HCT116 (cell line): ENCODE measurements at regions not wholly inside any gene's neighbourhood (a gene's known extent, or its start where the extent isn't known, plus 50 kb on each side); places are given as distances from the start of the nearest gene placed in this dataset.

Experiments
- ATAC-seq: fragments of 200-7000 bp; cut with Tn5 transposase; 2 replicates; pipeline ENCODE4 v1.9.1; 2020; ENCODE audit warnings: mild to moderate bottlenecking, moderate library complexity
- BruUV-seq: library from RNA; stranded (reverse); fragments of 400-500 nt; replicated peaks from 2 replicates; lab custom pipeline; 2021; lab: Mats Ljungman, UMichigan
- CTCF ChIA-PET: fragments of 300-600 bp; sonication (Branson Sonifier 250); formaldehyde crosslinking; loops from one replicate; lab custom pipeline; 2021; ENCODE audit warnings: antibody characterized with exemption; lab: Charles Lee
- POLR2A ChIA-PET: fragments of 300-600, 350-600 bp; sonication (Branson Sonifier 250); formaldehyde crosslinking; loops from one replicate; lab custom pipeline; 2021; ENCODE audit warnings: antibody characterized with exemption; lab: Charles Lee
- RAD21 ChIA-PET, 2 experiments: fragments of 300-600 bp; sonication (Branson Sonifier 250); formaldehyde crosslinking; loops; one replicate each; lab custom pipeline; 2023; ENCODE audit warnings: low total read pairs in 2 of 2; ENCODE audit not compliant: uncharacterized antibody in 2 of 2, unreplicated experiment in 2 of 2, low non-redundant PET in 1 of 2; lab: Charles Lee
- DNase-seq: peaks from one replicate; pipeline ENCODE4 v3.0.0-alpha.2; 2010; ENCODE audit warnings: low read depth, low spot score
- H2AFZ ChIP-seq: fragments of 200-600 bp; shearing (Covaris generic), sonication (generic); 2 replicates; pipeline ENCODE4 v1.6.1; 2017; ENCODE audit warnings: low read depth, mixed run types, mixed read lengths, antibody characterized with exemption, low read length; ENCODE audit not compliant: poor library complexity, severe bottlenecking
- H3K27ac ChIP-seq: 2 replicates; pipeline ENCODE4 v1.5.1; 2012; ENCODE audit warnings: low read depth, low read length
- H3K27me3 ChIP-seq: fragments of 200-600 bp; sonication (generic); 2 replicates; pipeline ENCODE4 v1.6.1; 2016; ENCODE audit warnings: mixed run types, low read length, mixed read lengths; ENCODE audit not compliant: insufficient read depth
- H3K36me3 ChIP-seq, 2 experiments: fragments of 200-500 bp in 1 of 2; fragments of 200-600 bp in 1 of 2; sonication (Bioruptor generic) in 1 of 2; sonication (generic) in 1 of 2; 2 replicates each; pipeline versions ENCODE4 v1.5.1 to v1.6.1; 2014 to 2016; ENCODE audit warnings: low read length in 2 of 2, inconsistent platforms in 1 of 2, mixed read lengths in 1 of 2, mixed run types in 1 of 2; ENCODE audit not compliant: insufficient read depth in 2 of 2, control insufficient read depth in 1 of 2
- H3K4me1 ChIP-seq, 2 experiments: fragments of 200-600 bp in 1 of 2; sonication (generic) in 1 of 2; 2 replicates each; pipeline versions ENCODE4 v1.5.1 to v1.6.1; 2012 to 2017; ENCODE audit warnings: low read length in 2 of 2, inconsistent platforms in 1 of 2, mild to moderate bottlenecking in 1 of 2, mixed read lengths in 1 of 2, mixed run types in 1 of 2, moderate library complexity in 1 of 2; ENCODE audit not compliant: insufficient read depth in 2 of 2, control insufficient read depth in 1 of 2
- H3K4me2 ChIP-seq: fragments of 200-600 bp; sonication (generic); 2 replicates; pipeline ENCODE4 v1.6.1; 2017; ENCODE audit warnings: mixed run types, low read length, mixed read lengths
- H3K4me3 ChIP-seq, 2 experiments: fragments of 200-600 bp in 1 of 2; sonication (generic) in 1 of 2; replicated peaks in 1 of 2; 2 replicates each; pipeline ENCODE4 v1.5.1; 2011 to 2016; ENCODE audit warnings: low read length in 2 of 2, control low read depth in 1 of 2, low read depth in 1 of 2, mild to moderate bottlenecking in 1 of 2, mixed read lengths in 1 of 2, mixed run types in 1 of 2
- H3K79me2 ChIP-seq: fragments of 200-600 bp; sonication (generic); 2 replicates; pipeline ENCODE4 v1.6.1; 2017; ENCODE audit warnings: mild to moderate bottlenecking, mixed run types, low read length, moderate library complexity, mixed read lengths; ENCODE audit not compliant: insufficient read depth
- H3K9ac ChIP-seq: fragments of 200-600 bp; sonication (generic); 2 replicates; pipeline ENCODE4 v1.6.1; 2016; ENCODE audit warnings: low read length, mixed read lengths
- H3K9me2 ChIP-seq: fragments of 200-600 bp; sonication (generic), shearing (Covaris generic); 2 replicates; pipeline ENCODE4 v1.6.1; 2017; ENCODE audit warnings: mixed run types, mild to moderate bottlenecking, moderate library complexity; ENCODE audit not compliant: insufficient read depth
- H3K9me3 ChIP-seq, 2 experiments: fragments of 200-500 bp in 1 of 2; fragments of 200-600 bp in 1 of 2; sonication (Bioruptor generic) in 1 of 2; sonication (generic) in 1 of 2; 2 replicates each; pipeline ENCODE4 v1.6.1; 2014 to 2017; ENCODE audit warnings: low read length in 2 of 2, mixed read lengths in 2 of 2, inconsistent platforms in 1 of 2, low read depth in 1 of 2, mild to moderate bottlenecking in 1 of 2, mixed run types in 1 of 2, moderate library complexity in 1 of 2; ENCODE audit not compliant: control insufficient read depth in 1 of 2, insufficient read depth in 1 of 2
- H4K20me1 ChIP-seq: fragments of 200-600 bp; sonication (generic), shearing (Covaris generic); 2 replicates; pipeline ENCODE4 v1.6.1; 2017; ENCODE audit warnings: mixed run types, mild to moderate bottlenecking, moderate library complexity; ENCODE audit not compliant: insufficient read depth
- CBX3 ChIP-seq: IDR thresholded peaks from 2 replicates; pipeline ENCODE4 v1.6.1; 2012; ENCODE audit warnings: low read depth
- CEBPB ChIP-seq: IDR thresholded peaks from 2 replicates; pipeline ENCODE4 v1.6.1; 2012; ENCODE audit warnings: low read depth
- EGR1 ChIP-seq: IDR thresholded peaks from 2 replicates; pipeline ENCODE4 v1.6.1; 2012; ENCODE audit warnings: low read depth
- ELF1 ChIP-seq: IDR thresholded peaks from 2 replicates; pipeline ENCODE4 v1.6.1; 2012; ENCODE audit warnings: low read depth, borderline replicate concordance
- EZH2 ChIP-seq: fragments of 200-600 bp; sonication (generic); IDR thresholded peaks from 2 replicates; pipeline ENCODE4 v1.6.1; 2017; ENCODE audit warnings: antibody characterized with exemption, mixed run types
- EZH2phosphoT487 ChIP-seq: fragments of 200-600 bp; IDR thresholded peaks from 2 replicates; pipeline ENCODE4 v1.6.1; 2018; ENCODE audit warnings: antibody characterized with exemption, borderline replicate concordance
- JUND ChIP-seq: IDR thresholded peaks from 2 replicates; pipeline ENCODE4 v1.6.1; 2012
- POLR2AphosphoS5 ChIP-seq: IDR thresholded peaks from 2 replicates; pipeline ENCODE4 v1.6.1; 2011; ENCODE audit warnings: mild to moderate bottlenecking, low read depth, low read length, moderate library complexity
- RAD21 ChIP-seq: IDR thresholded peaks from 2 replicates; pipeline ENCODE4 v1.6.1; 2012; ENCODE audit warnings: low read depth, mild to moderate bottlenecking
- SIN3A ChIP-seq: IDR thresholded peaks from 2 replicates; pipeline ENCODE4 v1.6.1; 2012; ENCODE audit warnings: low read depth
- SP1 ChIP-seq: IDR thresholded peaks from 2 replicates; pipeline ENCODE4 v1.6.1; 2012; ENCODE audit warnings: low read depth
- SRF ChIP-seq: IDR thresholded peaks from 2 replicates; pipeline ENCODE4 v1.6.1; 2012; ENCODE audit warnings: low read depth
- TCF7L2 ChIP-seq: IDR thresholded peaks from 2 replicates; pipeline ENCODE4 v1.7.0; 2011; ENCODE audit warnings: borderline replicate concordance, inconsistent platforms; ENCODE audit not compliant: insufficient read depth, insufficient read length; ENCODE audit errors: extremely low read depth
- ZFX ChIP-seq: fragments of 450-650 bp; IDR thresholded peaks from 2 replicates; pipeline ENCODE4 v1.6.1; 2017
- ZNF274 ChIP-seq: fragments of 200-500 bp; sonication (Bioruptor generic); IDR thresholded peaks from 2 replicates; pipeline ENCODE4 v1.6.1; 2014; ENCODE audit warnings: mild to moderate bottlenecking, low read depth, low read length, inconsistent platforms
- intact Hi-C: fragments of 100-400 bp; cut with micrococcal nuclease; formaldehyde crosslinking; loops from 2 replicates; pipeline ENCODE4 v1.10.0; 2022
- TF ChIP-seq, protein P1 (sequence below): IDR thresholded peaks from 2 replicates; pipeline ENCODE4 v1.6.1; 2012
- TF ChIP-seq, protein P2 (sequence below), 3 experiments: fragments of 200-600 bp in 1 of 3; sonication (generic) in 1 of 3; IDR thresholded peaks in 2 of 3; conservative IDR thresholded peaks in 1 of 3; 2 replicates each; pipeline ENCODE4 v1.5.1; 2012 to 2017; ENCODE audit warnings: low read depth in 2 of 3, low read length in 2 of 3, antibody characterized with exemption in 1 of 3, borderline replicate concordance in 1 of 3, control low read depth in 1 of 3, mild to moderate bottlenecking in 1 of 3, mixed read lengths in 1 of 3, mixed run types in 1 of 3, moderate library complexity in 1 of 3; ENCODE audit not compliant: insufficient read depth in 1 of 3
- TF ChIP-seq, protein P3 (sequence below): IDR thresholded peaks from 2 replicates; pipeline ENCODE4 v1.6.1; 2011; ENCODE audit warnings: mild to moderate bottlenecking, low read length, moderate library complexity; ENCODE audit not compliant: insufficient replicate concordance; ENCODE audit errors: extremely low read depth

DNA sequence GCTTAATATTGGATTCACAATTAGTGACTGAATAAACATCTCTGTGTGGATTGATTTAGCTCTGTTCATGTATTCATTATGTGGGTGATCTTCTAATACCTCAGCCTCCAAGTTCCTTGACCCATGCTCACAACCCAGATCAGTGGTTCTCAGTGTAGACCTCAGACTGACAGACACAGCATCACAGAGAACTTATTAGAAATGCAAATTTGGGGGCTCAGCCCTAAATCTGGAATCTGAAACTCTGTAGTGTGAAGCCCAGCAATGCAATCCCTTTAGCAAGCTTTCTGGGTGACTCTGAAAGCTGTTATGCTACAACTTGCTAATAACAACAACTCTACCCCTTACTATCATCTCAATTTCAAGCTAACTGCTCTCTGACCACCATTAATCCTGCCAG lies 273.1 kb upstream of the FANCL start (continued):
- TF ChIP-seq POLR2AphosphoS5 (no peak), CBX3 (no peak)

DNA sequence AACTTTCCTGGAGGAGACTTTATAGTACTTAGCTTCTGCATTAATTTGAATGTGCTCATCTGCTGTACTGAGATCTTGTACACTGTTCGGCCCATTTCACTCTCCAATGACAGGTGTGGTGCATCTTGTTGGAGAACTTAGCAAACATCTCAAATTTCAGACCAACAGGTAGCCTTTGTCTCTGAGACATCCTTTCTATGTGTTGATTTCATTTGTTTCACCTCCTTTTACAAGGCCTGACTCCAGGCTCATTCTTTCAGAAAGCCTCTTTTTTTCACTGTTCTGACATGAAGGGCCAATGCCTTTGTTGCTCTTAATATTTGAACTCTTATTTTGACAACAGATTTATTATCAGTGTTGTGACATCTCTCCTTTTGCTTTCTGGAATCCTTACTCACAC lies 271.8 kb upstream of the FANCL start:
- ATAC-seq: no peak
- RAD21 ChIA-PET: no interaction called here
- no peak for DNase-seq

DNA sequence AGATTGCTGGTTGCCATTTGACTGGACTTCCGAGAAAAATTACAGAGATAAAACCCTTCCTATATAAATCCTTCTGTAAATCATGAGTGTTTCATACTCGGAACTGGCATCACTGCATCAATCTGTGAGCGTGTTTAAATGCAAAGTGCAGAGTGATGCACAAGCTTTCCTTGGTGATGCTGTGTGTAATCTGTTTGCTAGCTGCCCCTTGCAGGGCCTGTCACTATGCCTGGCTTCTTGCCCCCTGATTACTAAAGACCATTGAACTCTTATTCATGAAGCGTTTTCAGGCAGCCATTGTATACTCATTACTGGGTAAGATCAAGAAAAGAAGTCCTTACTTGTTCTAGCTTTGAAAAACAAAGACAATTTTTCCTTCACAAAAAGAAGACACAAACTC lies 266.9 kb upstream of the FANCL start:
- ChIA-PET POLR2A (no interaction called here), RAD21 (no interaction called here), CTCF (no interaction called here)
- Histone ChIP-seq H3K79me2 (no peaks in the 10 kb centered on the region), H3K27ac (no peak overlapping the region), H3K9me3 (no peaks in the 10 kb centered on the region), H3K4me3 (no peak overlapping the region), H3K9me2 (no peaks in the 10 kb centered on the region), H3K4me1 (no peaks in the 10 kb centered on the region), H4K20me1 (no peaks in the 10 kb centered on the region), H3K36me3 (no peaks in the 10 kb centered on the region), H3K4me2 (no peak overlapping the region), H3K27me3 (no peaks in the 10 kb centered on the region), H2AFZ (no peak overlapping the region), H3K9ac (no peak overlapping the region)
- BruUV-seq: no TSS peak
- ATAC-seq (no peak), DNase-seq (no peak)
- intact Hi-C loops: no loop called here
- TF ChIP-seq JUND (no peak), EGR1 (no peak), ELF1 (no peak), ZNF274 (no peak), SRF (no peak), SP1 (no peak), RAD21 (no peak), TCF7L2 (no peak), SIN3A (no peak), EZH2 (no peak), EZH2phosphoT487 (no peak), ZFX (no peak)
- TF ChIP-seq, protein P1, sequence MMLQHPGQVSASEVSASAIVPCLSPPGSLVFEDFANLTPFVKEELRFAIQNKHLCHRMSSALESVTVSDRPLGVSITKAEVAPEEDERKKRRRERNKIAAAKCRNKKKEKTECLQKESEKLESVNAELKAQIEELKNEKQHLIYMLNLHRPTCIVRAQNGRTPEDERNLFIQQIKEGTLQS: no peak
- TF ChIP-seq, protein P2, sequence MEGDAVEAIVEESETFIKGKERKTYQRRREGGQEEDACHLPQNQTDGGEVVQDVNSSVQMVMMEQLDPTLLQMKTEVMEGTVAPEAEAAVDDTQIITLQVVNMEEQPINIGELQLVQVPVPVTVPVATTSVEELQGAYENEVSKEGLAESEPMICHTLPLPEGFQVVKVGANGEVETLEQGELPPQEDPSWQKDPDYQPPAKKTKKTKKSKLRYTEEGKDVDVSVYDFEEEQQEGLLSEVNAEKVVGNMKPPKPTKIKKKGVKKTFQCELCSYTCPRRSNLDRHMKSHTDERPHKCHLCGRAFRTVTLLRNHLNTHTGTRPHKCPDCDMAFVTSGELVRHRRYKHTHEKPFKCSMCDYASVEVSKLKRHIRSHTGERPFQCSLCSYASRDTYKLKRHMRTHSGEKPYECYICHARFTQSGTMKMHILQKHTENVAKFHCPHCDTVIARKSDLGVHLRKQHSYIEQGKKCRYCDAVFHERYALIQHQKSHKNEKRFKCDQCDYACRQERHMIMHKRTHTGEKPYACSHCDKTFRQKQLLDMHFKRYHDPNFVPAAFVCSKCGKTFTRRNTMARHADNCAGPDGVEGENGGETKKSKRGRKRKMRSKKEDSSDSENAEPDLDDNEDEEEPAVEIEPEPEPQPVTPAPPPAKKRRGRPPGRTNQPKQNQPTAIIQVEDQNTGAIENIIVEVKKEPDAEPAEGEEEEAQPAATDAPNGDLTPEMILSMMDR (IDR thresholded peaks at IDR 0.05 in 2 of 3, conservative IDR thresholded peaks at IDR 0.05 in 1 of 3; ENCODE audit: borderline replicate concordance in 1 of 3, insufficient read depth in 1 of 3, low read depth in 2 of 3, low read length in 2 of 3): no peak
- TF ChIP-seq, protein P3, sequence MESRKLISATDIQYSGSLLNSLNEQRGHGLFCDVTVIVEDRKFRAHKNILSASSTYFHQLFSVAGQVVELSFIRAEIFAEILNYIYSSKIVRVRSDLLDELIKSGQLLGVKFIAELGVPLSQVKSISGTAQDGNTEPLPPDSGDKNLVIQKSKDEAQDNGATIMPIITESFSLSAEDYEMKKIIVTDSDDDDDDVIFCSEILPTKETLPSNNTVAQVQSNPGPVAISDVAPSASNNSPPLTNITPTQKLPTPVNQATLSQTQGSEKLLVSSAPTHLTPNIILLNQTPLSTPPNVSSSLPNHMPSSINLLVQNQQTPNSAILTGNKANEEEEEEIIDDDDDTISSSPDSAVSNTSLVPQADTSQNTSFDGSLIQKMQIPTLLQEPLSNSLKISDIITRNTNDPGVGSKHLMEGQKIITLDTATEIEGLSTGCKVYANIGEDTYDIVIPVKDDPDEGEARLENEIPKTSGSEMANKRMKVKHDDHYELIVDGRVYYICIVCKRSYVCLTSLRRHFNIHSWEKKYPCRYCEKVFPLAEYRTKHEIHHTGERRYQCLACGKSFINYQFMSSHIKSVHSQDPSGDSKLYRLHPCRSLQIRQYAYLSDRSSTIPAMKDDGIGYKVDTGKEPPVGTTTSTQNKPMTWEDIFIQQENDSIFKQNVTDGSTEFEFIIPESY: no peak

More for the DNA sequence above, 271.8 kb upstream of the FANCL start:
- intact Hi-C loops: no loop called here
- no peak for TF ChIP-seq CEBPB
- no peak for TF ChIP-seq EZH2phosphoT487
- TF ChIP-seq EZH2: no peak
- no peak for TF ChIP-seq TCF7L2
- TF ChIP-seq, all 23 proteins: peak for 0
- CTCF ChIA-PET: no interaction called here
- H3K4me3 ChIP-seq: no peak overlapping the region
- H3K9me2 ChIP-seq: no peaks in the 10 kb centered on the region
- BruUV-seq: no TSS peak
- POLR2A ChIA-PET: no interaction called here
- no peak overlapping the region for H3K9ac ChIP-seq
- no peak overlapping the region for H3K27ac ChIP-seq
- H3K4me1 ChIP-seq: no peaks in the 10 kb centered on the region
- H3K9me3 ChIP-seq: no peaks in the 10 kb centered on the region
- no peaks in the 10 kb centered on the region for H3K36me3 ChIP-seq
- no peak overlapping the region for H2AFZ ChIP-seq
- no peaks in the 10 kb centered on the region for H4K20me1 ChIP-seq
- no peak overlapping the region for H3K4me2 ChIP-seq
- no peaks in the 10 kb centered on the region for H3K27me3 ChIP-seq
- H3K79me2 ChIP-seq: no peaks in the 10 kb centered on the region
